HepG2 (cell line): ENCODE measurements at regions not wholly inside any gene's neighbourhood (a gene's known extent, or its start where the extent isn't known, plus 50 kb on each side); places are given as distances from the start of the nearest gene placed in this dataset.

Experiments used
- ATAC-seq: fragments of 200-7000 bp; cut with Tn5 transposase; 3 replicates; pipeline ENCODE4 v1.9.1; 2020; ENCODE audit warnings: mild to moderate bottlenecking, moderate library complexity
- BruUV-seq: library from RNA; stranded (reverse); fragments of 400-500 nt; replicated peaks from 2 replicates; lab custom pipeline; 2021; lab: Mats Ljungman, UMichigan
- CTCF ChIA-PET: fragments of 300-600 bp; formaldehyde crosslinking; extraction: SDS; loops from one replicate; lab custom pipeline; 2021; ENCODE audit warnings: low total read pairs, inconsistent platforms, low intra/inter-chr PET ratio; lab: Yijun Ruan, JAX
- POLR2A ChIA-PET: fragments of 350-600 bp; sonication (Branson Sonifier 250); formaldehyde crosslinking; loops from one replicate; lab custom pipeline; 2020; ENCODE audit warnings: antibody characterized with exemption, inconsistent platforms; lab: Yijun Ruan, JAX
- DNase-seq: peaks from one replicate; pipeline ENCODE4 v3.0.0-alpha.2; 2015; ENCODE audit warnings: low spot score
- FAIRE-seq: peaks from 3 replicates; lab custom pipeline; 2011; peaks lifted over from hg19 to GRCh38; lab: Jason Lieb, UNC
- H2AFZ ChIP-seq: one replicate; pipeline ENCODE4 v1.6.1; 2011; ENCODE audit warnings: low read length, inconsistent platforms
- H3K27ac ChIP-seq: fragments of 300-600 bp; 3 replicates; pipeline ENCODE4 v1.8.0; 2011; ENCODE audit warnings: mixed run types, mild to moderate bottlenecking, mixed read lengths, low read length, inconsistent platforms; ENCODE audit not compliant: insufficient read depth; ENCODE audit errors: extremely low read length
- H3K27me3 ChIP-seq, 2 experiments: fragments of 200-600 bp in 1 of 2; 2 replicates in 1 of 2; 3 replicates in 1 of 2; pipeline versions ENCODE4 v1.6.0 to v1.8.0; 2011; ENCODE audit warnings: low read length in 2 of 2, mild to moderate bottlenecking in 2 of 2, moderate library complexity in 2 of 2, inconsistent platforms in 1 of 2; ENCODE audit not compliant: insufficient read depth in 2 of 2, control insufficient read depth in 1 of 2
- H3K36me3 ChIP-seq, 2 experiments: fragments of 200-600 bp in 1 of 2; replicated peaks in 1 of 2; 2 replicates in 1 of 2; 3 replicates in 1 of 2; pipeline versions ENCODE4 v1.5.1 to v1.8.0; 2011; ENCODE audit warnings: low read length in 2 of 2, inconsistent platforms in 1 of 2; ENCODE audit not compliant: insufficient read depth in 2 of 2, control insufficient read depth in 1 of 2
- H3K4me1 ChIP-seq: 2 replicates; pipeline ENCODE4 v1.5.1; 2012; ENCODE audit warnings: low read length, inconsistent platforms; ENCODE audit not compliant: insufficient read depth
- H3K4me2 ChIP-seq: 2 replicates; pipeline ENCODE4 v1.6.0; 2011; ENCODE audit warnings: low read depth, low read length, inconsistent platforms
- H3K4me3 ChIP-seq, 3 experiments: fragments of 200-600 bp in 1 of 3; sonication (generic), shearing (Covaris generic) in 1 of 3; replicated peaks in 1 of 3; 2 replicates each; pipeline ENCODE4 v1.5.1; 2011 to 2016; ENCODE audit warnings: low read length in 3 of 3, inconsistent platforms in 2 of 3, low read depth in 2 of 3, mild to moderate bottlenecking in 2 of 3, control low read depth in 1 of 3, mixed read lengths in 1 of 3; ENCODE audit not compliant: insufficient read depth in 1 of 3
- H3K79me2 ChIP-seq: one replicate; pipeline ENCODE4 v1.6.1; 2011; ENCODE audit warnings: low read length, inconsistent platforms; ENCODE audit not compliant: insufficient read depth
- H3K9ac ChIP-seq: 2 replicates; pipeline ENCODE4 v1.6.0; 2011; ENCODE audit warnings: mild to moderate bottlenecking, low read depth, low read length, inconsistent platforms; ENCODE audit not compliant: insufficient read depth
- H3K9me3 ChIP-seq: 2 replicates; pipeline ENCODE4 v1.5.1; 2012; ENCODE audit warnings: mild to moderate bottlenecking, low read length
- H4K20me1 ChIP-seq: 2 replicates; pipeline ENCODE4 v1.6.0; 2011; ENCODE audit warnings: inconsistent platforms, mild to moderate bottlenecking, low read length, moderate library complexity; ENCODE audit not compliant: insufficient read depth
- FOXK1 ChIP-seq: sonication (generic); formaldehyde crosslinking; IDR thresholded peaks from 2 replicates; pipeline ENCODE4 v1.4.0; 2020; ENCODE audit warnings: low read depth, missing genetic modification reagents, borderline replicate concordance
- IRF2 ChIP-seq: IDR thresholded peaks from 2 replicates; pipeline ENCODE4 v1.6.1; 2018; ENCODE audit warnings: missing genetic modification reagents, missing compliant biosample characterization
- TBX3 ChIP-seq: fragments of 450-650 bp; IDR thresholded peaks from 2 replicates; pipeline ENCODE4 v1.6.1; 2017; ENCODE audit warnings: antibody characterized with exemption, mild to moderate bottlenecking, inconsistent platforms, borderline replicate concordance
- ZNF18 ChIP-seq: sonication (generic); formaldehyde crosslinking; IDR thresholded peaks from 2 replicates; pipeline ENCODE4 v1.8.0; 2022; ENCODE audit warnings: mild to moderate bottlenecking, missing genetic modification reagents; ENCODE audit not compliant: insufficient replicate concordance
- ZNF224 ChIP-seq: sonication (generic); formaldehyde crosslinking; IDR thresholded peaks from 2 replicates; pipeline ENCODE4 v1.5.0; 2020; ENCODE audit warnings: mild to moderate bottlenecking, missing genetic modification reagents
- ZNF607 ChIP-seq: sonication (generic); formaldehyde crosslinking; IDR thresholded peaks from 2 replicates; pipeline ENCODE4 v1.5.1; 2020; ENCODE audit warnings: missing genetic modification reagents, mild to moderate bottlenecking, borderline replicate concordance
- ZNF724P ChIP-seq: sonication (generic); formaldehyde crosslinking; IDR thresholded peaks from 2 replicates; pipeline ENCODE4 v1.8.0; 2022; ENCODE audit warnings: missing genetic modification reagents, borderline replicate concordance
- ZNF839 ChIP-seq: sonication (generic); formaldehyde crosslinking; IDR thresholded peaks from 2 replicates; pipeline ENCODE4 v1.4.0; 2020; ENCODE audit warnings: missing genetic modification reagents, mild to moderate bottlenecking, borderline replicate concordance
- ZZZ3 ChIP-seq: sonication (generic); formaldehyde crosslinking; IDR thresholded peaks from 2 replicates; pipeline ENCODE4 v1.4.0; 2020; ENCODE audit warnings: missing genetic modification reagents, mild to moderate bottlenecking, borderline replicate concordance
- in situ Hi-C: cut with HindIII; loops from 2 replicates; pipeline ENCODE4 v1.10.0; 2017; ENCODE audit warnings: low pct_unique_long_range_greater_than_20kb; ENCODE audit not compliant: extremely low pct_ligation_motif_present
- intact Hi-C: fragments of 100-400 bp; cut with micrococcal nuclease; formaldehyde crosslinking; loops from one replicate; pipeline ENCODE4 v1.10.0; 2022; ENCODE audit not compliant: unreplicated experiment
- TF ChIP-seq, protein P1 (sequence below): sonication (generic); formaldehyde crosslinking; IDR thresholded peaks from 2 replicates; pipeline ENCODE4 v1.4.0; 2020; ENCODE audit warnings: missing genetic modification reagents, borderline replicate concordance
- TF ChIP-seq, protein P2 (sequence below): IDR thresholded peaks from 2 replicates; pipeline ENCODE4 v1.6.1; 2018; ENCODE audit warnings: missing genetic modification reagents
- TF ChIP-seq, protein P3 (sequence below): sonication (generic); formaldehyde crosslinking; IDR thresholded peaks from 2 replicates; pipeline ENCODE4 v1.5.1; 2020; ENCODE audit warnings: missing genetic modification reagents, mild to moderate bottlenecking, borderline replicate concordance
- TF ChIP-seq, protein P4 (sequence below): sonication (generic); formaldehyde crosslinking; IDR thresholded peaks from 2 replicates; pipeline ENCODE4 v1.5.0; 2020; ENCODE audit warnings: missing genetic modification reagents, mild to moderate bottlenecking, borderline replicate concordance

GRCh38 chr16:64596196-64596595 is 525.7 kb downstream of the CDH11 start (continued):
- TF ChIP-seq, protein P1, sequence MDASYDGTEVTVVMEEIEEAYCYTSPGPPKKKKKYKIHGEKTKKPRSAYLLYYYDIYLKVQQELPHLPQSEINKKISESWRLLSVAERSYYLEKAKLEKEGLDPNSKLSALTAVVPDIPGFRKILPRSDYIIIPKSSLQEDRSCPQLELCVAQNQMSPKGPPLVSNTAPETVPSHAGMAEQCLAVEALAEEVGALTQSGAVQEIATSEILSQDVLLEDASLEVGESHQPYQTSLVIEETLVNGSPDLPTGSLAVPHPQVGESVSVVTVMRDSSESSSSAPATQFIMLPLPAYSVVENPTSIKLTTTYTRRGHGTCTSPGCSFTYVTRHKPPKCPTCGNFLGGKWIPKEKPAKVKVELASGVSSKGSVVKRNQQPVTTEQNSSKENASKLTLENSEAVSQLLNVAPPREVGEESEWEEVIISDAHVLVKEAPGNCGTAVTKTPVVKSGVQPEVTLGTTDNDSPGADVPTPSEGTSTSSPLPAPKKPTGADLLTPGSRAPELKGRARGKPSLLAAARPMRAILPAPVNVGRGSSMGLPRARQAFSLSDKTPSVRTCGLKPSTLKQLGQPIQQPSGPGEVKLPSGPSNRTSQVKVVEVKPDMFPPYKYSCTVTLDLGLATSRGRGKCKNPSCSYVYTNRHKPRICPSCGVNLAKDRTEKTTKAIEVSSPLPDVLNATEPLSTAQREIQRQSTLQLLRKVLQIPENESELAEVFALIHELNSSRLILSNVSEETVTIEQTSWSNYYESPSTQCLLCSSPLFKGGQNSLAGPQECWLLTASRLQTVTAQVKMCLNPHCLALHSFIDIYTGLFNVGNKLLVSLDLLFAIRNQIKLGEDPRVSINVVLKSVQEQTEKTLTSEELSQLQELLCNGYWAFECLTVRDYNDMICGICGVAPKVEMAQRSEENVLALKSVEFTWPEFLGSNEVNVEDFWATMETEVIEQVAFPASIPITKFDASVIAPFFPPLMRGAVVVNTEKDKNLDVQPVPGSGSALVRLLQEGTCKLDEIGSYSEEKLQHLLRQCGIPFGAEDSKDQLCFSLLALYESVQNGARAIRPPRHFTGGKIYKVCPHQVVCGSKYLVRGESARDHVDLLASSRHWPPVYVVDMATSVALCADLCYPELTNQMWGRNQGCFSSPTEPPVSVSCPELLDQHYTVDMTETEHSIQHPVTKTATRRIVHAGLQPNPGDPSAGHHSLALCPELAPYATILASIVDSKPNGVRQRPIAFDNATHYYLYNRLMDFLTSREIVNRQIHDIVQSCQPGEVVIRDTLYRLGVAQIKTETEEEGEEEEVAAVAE: no peak
- TF ChIP-seq, protein P2, sequence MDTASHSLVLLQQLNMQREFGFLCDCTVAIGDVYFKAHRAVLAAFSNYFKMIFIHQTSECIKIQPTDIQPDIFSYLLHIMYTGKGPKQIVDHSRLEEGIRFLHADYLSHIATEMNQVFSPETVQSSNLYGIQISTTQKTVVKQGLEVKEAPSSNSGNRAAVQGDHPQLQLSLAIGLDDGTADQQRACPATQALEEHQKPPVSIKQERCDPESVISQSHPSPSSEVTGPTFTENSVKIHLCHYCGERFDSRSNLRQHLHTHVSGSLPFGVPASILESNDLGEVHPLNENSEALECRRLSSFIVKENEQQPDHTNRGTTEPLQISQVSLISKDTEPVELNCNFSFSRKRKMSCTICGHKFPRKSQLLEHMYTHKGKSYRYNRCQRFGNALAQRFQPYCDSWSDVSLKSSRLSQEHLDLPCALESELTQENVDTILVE: no peak
- TF ChIP-seq, all 625 proteins: peak for 0

GRCh38 chr16:64590513-64590912 is 531.4 kb downstream of the CDH11 start:
- Histone ChIP-seq H3K4me1 (no peaks in the 10 kb centered on the region), H3K27me3 (no peaks in the 10 kb centered on the region), H3K4me3 (no peak overlapping the region), H3K27ac (no peak overlapping the region), H3K4me2 (no peak overlapping the region), H4K20me1 (no peaks in the 10 kb centered on the region), H3K36me3 (no peaks in the 10 kb centered on the region), H2AFZ (no peak overlapping the region), H3K9me3 (peaks cover 52% of the 10 kb centered on the region), H3K79me2 (no peaks in the 10 kb centered on the region), H3K9ac (no peak overlapping the region)
- BruUV-seq: no TSS peak
- in situ Hi-C loops: no loop called here
- intact Hi-C loops: no loop called here
- POLR2A ChIA-PET: no interaction called here
- FAIRE-seq: no peak
- no peak for DNase-seq
- CTCF ChIA-PET: no interaction called here
- ATAC-seq: no peak
- TF ChIP-seq ZZZ3: no peak
- TF ChIP-seq ZNF839 (CRISPR knock-in tag): no peak
- TF ChIP-seq TBX3: no peak
- TF ChIP-seq ZNF224 (CRISPR knock-in tag): no peak
- TF ChIP-seq ZNF607: no peak
- TF ChIP-seq, protein P3, sequence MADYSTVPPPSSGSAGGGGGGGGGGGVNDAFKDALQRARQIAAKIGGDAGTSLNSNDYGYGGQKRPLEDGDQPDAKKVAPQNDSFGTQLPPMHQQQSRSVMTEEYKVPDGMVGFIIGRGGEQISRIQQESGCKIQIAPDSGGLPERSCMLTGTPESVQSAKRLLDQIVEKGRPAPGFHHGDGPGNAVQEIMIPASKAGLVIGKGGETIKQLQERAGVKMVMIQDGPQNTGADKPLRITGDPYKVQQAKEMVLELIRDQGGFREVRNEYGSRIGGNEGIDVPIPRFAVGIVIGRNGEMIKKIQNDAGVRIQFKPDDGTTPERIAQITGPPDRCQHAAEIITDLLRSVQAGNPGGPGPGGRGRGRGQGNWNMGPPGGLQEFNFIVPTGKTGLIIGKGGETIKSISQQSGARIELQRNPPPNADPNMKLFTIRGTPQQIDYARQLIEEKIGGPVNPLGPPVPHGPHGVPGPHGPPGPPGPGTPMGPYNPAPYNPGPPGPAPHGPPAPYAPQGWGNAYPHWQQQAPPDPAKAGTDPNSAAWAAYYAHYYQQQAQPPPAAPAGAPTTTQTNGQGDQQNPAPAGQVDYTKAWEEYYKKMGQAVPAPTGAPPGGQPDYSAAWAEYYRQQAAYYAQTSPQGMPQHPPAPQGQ (CRISPR knock-in tag): no peak
- TF ChIP-seq ZNF724P: no peak
- TF ChIP-seq FOXK1 (CRISPR knock-in tag): no peak
- TF ChIP-seq, protein P4, sequence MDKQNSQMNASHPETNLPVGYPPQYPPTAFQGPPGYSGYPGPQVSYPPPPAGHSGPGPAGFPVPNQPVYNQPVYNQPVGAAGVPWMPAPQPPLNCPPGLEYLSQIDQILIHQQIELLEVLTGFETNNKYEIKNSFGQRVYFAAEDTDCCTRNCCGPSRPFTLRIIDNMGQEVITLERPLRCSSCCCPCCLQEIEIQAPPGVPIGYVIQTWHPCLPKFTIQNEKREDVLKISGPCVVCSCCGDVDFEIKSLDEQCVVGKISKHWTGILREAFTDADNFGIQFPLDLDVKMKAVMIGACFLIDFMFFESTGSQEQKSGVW (CRISPR knock-in tag): no peak
- no peak for TF ChIP-seq ZNF18 (CRISPR knock-in tag)
- no peak for TF ChIP-seq IRF2
